Breast epithelium (tissue), 3 donors: ENCODE measurements at regions not wholly inside any gene's neighbourhood (a gene's known extent, or its start where the extent isn't known, plus 50 kb on each side); places are given as distances from the start of the nearest gene placed in this dataset.

Experiments used
- CTCF ChIP-seq, 3 donors: fragments of 450-650 bp; IDR thresholded peaks; one replicate each; pipeline ENCODE4 v1.5.1; 2016 to 2017; ENCODE audit warnings: antibody characterized with exemption in 3 of 3, mild to moderate bottlenecking in 3 of 3, moderate library complexity in 3 of 3
- POLR2AphosphoS5 ChIP-seq, 3 donors: sonication (generic); formaldehyde crosslinking; IDR thresholded peaks; one replicate each; pipeline ENCODE4 v1.6.1; 2017; ENCODE audit warnings: antibody characterized with exemption in 3 of 3

GRCh38 chr1:170853867-170854266 lies 81.5 kb upstream of the MROH9 start:
- TF ChIP-seq POLR2AphosphoS5 (IDR thresholded peaks at IDR 0.05) (no peak), CTCF (IDR thresholded peaks at IDR 0.05) (no peak)
